ENCODE measurements at regions not wholly inside any gene's neighbourhood (a gene's known extent, or its start where the extent isn't known, plus 50 kb on each side); places are given as distances from the start of the nearest gene placed in this dataset.
"Not testable (repeated sequence)": the region's sequence is repeated elsewhere in the genome, so short reads cannot be mapped to it uniquely, and the experiment has no call there.

- TF ChIP-seq EZH2 (IDR thresholded peaks at IDR 0.05; ENCODE audit: low read depth, unreplicated experiment); POLR2AphosphoS5 (IDR thresholded peaks at IDR 0.05; ENCODE audit: low read depth); CTCF (conservative IDR thresholded peaks at IDR 0.05; ENCODE audit: low read depth in 2 of 2); EZH2phosphoT487 (IDR thresholded peaks at IDR 0.05; ENCODE audit: unreplicated experiment); REST (IDR thresholded peaks at IDR 0.05; ENCODE audit: unreplicated experiment): not testable (repeated sequence)
- TF ChIP-seq, protein P1, sequence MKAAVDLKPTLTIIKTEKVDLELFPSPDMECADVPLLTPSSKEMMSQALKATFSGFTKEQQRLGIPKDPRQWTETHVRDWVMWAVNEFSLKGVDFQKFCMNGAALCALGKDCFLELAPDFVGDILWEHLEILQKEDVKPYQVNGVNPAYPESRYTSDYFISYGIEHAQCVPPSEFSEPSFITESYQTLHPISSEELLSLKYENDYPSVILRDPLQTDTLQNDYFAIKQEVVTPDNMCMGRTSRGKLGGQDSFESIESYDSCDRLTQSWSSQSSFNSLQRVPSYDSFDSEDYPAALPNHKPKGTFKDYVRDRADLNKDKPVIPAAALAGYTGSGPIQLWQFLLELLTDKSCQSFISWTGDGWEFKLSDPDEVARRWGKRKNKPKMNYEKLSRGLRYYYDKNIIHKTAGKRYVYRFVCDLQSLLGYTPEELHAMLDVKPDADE (IDR thresholded peaks at IDR 0.05) = not testable (repeated sequence)
Observed at GRCh38 chr2:209018633-209019032, 405.2 kb upstream of the MAP2 start.
